NT2/D1 (cell line): ENCODE measurements at regions not wholly inside any gene's neighbourhood (a gene's known extent, or its start where the extent isn't known, plus 50 kb on each side); places are given as distances from the start of the nearest gene placed in this dataset.
"Not testable (repeated sequence)": the region's sequence is repeated elsewhere in the genome, so short reads cannot be mapped to it uniquely, and the experiment has no call there.

Experiments
- SUZ12 ChIP-seq: IDR thresholded peaks from 2 replicates; pipeline ENCODE4 v1.6.1; 2011; ENCODE audit not compliant: insufficient read length, insufficient read depth; ENCODE audit errors: extremely low read depth
- YY1 ChIP-seq: IDR thresholded peaks from 2 replicates; pipeline ENCODE4 v1.6.1; 2011; ENCODE audit not compliant: insufficient read length, insufficient read depth
- ZNF274 ChIP-seq: IDR thresholded peaks from 2 replicates; pipeline ENCODE4 v1.6.1; 2011; ENCODE audit warnings: mild to moderate bottlenecking, low read depth, low read length

DNA sequence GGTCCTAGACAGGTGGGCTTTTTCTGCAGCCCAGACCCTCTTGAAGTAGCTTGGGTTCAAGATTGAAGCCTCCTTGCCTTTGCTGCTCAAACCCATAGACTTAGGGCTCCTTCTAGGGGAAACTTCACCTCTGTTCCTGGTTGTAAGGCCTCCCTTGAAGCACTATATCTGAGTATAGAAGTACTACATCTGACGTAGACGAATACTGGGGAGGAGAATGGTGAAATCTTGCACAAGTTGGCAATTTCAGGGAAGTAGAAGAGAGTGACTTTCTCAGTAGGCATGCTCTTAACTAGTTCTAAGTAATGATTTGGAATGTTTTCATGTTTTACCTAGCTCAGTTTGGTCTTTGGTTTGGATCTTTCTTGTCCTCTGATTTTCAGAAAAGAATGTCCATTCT lies 71.7 kb upstream of the ZNG1B start:
- TF ChIP-seq ZNF274, YY1, SUZ12: not testable (repeated sequence)
